GM19452 (cell line): ENCODE measurements at regions not wholly inside any gene's neighbourhood (a gene's known extent, or its start where the extent isn't known, plus 50 kb on each side); places are given as distances from the start of the nearest gene placed in this dataset.

Experiments used
- ATAC-seq: cut with Tn5 transposase; IDR thresholded peaks from one replicate; pipeline ENCODE4 v1.9.1; 2021; ENCODE audit not compliant: unreplicated experiment

- ATAC-seq: no peak
These were observed 507.5 kb downstream of the MTRR start for GRCh38 chr5:8376478-8376877.

DNA sequence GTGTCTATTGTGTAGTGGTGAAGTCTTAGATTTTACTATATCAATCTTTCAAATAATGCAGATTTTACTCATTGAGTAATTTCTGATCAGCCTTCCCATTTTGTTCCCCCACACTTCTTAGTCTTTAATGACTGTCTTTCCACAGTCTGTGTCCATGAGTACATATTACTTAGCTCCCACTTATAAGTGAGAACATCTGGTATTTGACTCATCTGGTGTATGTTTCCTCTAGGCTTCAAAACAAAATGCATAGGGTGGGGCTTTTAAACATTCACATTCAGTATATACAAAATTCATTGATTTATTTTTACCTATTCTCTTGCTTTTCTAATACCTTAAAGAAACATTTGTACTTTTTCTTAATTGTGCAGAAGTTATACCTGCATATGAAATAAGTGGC, 513.0 kb downstream of the MTRR start:
- ATAC-seq: no peak

DNA sequence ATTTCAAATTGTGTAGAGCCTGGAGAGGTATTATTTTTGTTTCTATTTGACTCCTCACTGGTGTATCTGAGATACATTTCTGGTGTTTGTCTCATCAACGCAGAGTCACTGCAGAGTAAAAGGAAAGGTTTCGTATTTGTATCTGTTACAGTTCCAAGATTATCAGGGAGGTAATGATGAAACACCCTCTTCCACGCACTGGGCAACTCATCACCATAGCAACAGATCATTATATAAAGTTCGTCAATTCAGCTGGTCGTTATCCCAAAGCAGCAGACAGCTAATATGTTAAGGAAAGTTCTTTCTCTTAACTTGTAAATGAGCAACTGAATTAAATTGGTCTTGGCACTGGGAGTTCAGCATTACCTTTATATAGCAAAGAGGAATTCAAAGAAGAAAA, 513.5 kb downstream of the MTRR start:
- ATAC-seq: no peak

DNA sequence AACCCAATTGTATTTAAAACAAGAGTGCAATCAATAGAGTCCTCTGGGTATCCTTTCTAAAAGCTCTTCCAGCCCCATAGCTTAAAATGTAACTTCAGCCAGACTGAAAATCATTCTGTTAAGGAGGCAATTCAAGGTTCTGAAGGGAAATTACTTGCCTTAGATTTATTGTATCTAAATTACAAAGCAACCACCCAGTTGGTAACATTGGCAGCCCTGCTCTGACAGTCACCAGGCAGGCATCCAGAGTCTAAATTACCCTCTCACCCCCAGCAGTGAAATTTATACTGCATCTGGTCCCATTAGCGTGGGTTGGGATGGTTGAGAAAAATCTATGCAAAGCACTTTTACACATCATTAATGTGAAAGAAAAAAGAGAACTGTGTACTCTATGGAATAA, 514.7 kb downstream of the MTRR start:
- ATAC-seq: no peak

DNA sequence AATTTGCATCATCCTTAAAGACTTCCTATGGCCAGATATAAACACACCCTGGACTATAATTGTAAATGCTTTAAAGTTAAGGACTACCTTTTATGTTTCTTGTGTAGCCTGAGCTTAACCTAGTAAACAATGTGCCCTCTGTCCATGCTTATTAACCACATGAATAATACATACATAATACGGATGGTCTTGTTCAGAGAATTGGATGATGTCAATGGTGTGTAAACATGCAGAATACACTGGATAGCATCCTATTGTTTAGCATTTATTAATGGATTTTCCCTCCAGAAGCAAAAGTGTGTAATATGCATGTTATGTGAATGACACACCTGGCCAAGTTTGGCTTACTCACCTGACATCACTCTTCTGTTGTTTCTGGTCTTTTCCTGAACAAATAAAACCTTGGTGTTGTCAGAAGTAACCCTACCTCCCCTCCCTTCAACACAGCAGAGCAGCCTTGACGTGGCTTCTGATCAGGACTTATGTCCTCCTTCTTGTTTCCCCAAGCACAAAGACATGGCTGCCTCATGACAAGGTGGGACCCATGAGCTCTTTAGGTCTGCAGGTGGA, 517.9 kb downstream of the MTRR start:
- ATAC-seq: no peak

- ATAC-seq: no peak
These were observed 523.0 kb downstream of the MTRR start for GRCh38 chr5:8391911-8392310.

GRCh38 chr5:8393240-8393639, 524.3 kb downstream of the MTRR start:
- no peak for ATAC-seq

DNA sequence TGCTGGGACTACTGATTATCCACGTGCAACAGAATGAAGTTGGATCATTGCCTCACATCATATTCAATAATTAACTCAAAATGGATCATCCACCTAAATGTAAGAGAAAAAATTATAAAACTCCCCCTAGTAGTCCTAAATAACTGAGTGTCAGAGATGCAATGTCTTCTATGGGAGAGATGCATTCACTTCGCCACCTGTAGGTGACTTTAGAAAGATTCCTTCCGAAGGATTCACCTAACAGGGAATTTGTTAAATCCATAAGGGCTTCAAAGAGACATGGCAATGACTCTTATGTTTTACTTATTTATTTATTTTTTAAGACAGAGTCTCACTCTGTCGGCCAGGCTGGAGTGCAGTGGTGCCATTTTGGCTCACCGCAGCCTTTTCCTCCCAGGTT, 526.0 kb downstream of the MTRR start:
- no peak for ATAC-seq

DNA sequence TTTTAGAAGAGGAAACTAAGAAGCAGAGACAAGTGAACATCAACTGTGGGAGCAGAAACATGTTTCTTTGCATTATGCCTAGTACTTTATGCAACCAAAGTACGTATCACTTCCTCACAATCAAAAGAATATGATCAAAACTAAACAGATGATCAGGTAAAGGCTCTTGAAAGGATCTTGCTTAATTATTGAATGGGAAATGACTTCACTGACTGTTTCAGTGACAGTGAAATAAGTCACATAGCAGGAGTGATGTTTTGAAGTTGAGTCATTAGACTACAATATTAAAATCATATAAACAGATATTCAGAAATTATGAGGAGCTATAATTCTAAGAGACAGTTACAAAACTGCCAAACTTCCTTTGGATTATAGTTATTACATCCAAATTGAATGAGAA, 527.3 kb downstream of the MTRR start:
- ATAC-seq: no peak

GRCh38 chr5:8396756-8397155, 527.8 kb downstream of the MTRR start:
- ATAC-seq: no peak

- no peak for ATAC-seq
These were observed 530.5 kb downstream of the MTRR start for GRCh38 chr5:8399471-8399870.

GRCh38 chr5:8408258-8408657, 539.3 kb downstream of the MTRR start:
- ATAC-seq: no peak

DNA sequence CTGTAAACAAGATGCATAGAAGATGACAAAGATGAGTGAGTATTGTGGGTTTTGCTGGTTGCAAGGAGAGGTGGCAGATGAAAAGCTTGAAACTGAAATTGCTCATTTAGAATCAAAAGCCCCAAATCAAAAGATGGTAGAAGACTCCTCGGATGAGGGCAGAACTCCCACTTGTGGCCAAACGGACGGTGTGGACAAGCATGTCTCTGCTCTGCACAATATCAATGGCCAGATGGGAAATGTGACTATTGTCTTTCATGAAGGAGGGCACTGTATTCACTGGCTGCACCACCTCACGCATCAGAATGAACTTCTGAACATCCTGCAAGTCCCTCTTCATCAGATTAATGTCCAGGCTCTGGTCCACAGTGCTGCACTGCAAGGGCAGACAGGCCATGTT, 541.7 kb downstream of the MTRR start:
- ATAC-seq: no peak

DNA sequence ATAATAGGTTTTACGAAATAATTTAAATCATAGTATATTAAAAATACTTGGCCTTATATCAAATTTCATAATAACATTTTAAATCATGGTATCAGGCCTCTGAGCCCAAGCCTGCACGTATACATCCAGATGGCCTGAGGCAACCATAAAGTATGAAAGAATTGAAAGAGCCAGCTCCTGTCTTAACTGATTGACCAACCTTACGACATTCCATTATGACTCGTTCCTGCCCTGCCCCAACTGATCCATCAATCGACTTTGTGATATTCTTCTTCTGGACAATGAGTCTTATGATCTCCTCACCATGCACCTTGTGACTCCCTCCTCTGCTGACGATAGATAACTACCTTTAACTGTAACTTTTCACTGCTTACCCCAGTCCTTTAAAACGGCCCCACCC, 545.0 kb downstream of the MTRR start:
- no peak for ATAC-seq

DNA sequence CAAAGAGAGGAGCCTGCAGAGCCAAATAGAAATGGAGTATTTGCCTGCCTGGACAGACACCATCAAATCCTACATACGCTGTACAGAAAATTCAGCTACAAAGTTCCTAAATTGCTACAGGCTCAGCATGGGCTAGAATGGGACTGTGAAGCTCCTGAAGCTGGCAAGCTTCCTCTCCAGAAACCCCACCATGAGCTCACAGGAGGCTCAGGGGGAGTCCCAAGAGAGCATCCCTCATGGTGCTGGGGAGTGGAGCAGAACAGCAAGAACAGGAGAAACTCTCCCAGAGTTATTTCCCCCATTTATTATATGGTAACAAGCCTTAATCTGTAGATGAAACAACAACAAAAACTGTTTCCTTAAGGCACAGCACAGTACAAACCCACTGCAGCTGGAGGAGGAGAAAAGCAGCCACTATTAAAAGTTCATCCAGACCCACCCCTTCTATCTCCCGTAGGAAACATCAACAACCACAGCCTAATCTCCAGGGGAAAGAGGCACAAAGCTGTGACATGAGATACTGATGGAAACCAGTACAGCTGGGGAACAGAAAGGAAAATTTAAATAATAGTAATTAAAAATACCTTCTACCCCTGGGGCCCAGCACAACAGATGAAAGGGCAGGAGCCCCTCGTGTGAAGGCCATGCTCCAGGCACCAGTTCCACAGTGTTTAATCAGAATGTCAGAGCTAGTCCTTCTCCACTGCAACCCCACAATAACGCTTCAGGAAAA, 548.5 kb downstream of the MTRR start:
- ATAC-seq: no peak

GRCh38 chr5:8418049-8418426, 549.1 kb downstream of the MTRR start:
- no peak for ATAC-seq

DNA sequence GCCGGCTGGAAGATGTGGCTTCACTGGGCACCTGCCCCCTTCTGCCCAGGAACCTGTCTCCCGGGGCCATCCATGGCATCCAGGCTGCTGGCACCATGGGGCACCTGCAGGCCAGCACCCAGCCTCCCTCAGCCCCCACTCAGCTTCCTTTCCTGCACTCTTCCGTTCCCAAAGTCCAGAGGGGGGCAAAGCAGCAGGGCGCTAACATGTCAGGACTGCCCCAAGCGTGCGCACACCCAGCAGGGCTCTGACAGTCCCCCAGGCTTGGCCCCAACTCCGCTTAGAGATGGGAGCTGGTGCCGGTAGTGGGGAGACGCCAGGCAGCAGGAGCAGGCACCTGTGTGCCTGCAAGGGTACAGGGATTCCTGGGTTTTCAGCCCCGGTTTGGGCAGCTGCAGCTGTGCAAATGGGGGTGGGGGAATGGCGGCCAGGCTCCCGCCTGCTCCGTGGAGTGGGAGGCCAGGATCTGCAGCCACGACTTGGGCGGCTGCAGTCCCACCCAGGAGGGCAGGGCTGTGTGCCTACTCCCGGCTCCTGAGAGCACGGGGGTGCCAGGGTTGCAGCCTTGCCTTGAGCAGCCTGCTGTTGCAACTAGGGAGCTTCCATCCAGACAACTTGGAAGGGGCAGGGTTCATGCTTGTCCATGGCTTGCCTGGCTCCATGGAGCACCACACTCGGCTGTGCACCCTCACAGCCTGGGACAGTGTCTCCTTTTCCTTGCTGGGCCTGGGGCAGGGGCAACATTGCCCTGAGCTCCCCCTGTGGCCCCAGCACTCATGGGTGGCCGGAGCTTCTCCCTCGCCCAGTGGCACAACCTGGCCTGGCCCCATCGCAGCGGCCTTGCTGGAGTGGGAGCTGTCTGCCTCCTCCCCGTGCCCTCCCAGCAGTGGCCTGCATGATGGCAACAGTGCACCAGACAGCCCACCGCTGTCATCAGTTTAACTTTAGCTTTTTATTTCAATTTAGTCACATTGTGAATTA, 561.1 kb downstream of the MTRR start:
- ATAC-seq: no peak

GRCh38 chr5:8434501-8434900, 565.6 kb downstream of the MTRR start:
- no peak for ATAC-seq

GRCh38 chr5:8436924-8437323, 568.0 kb downstream of the MTRR start:
- ATAC-seq: no peak

GRCh38 chr5:8445139-8445538, 576.2 kb downstream of the MTRR start:
- no peak for ATAC-seq

GRCh38 chr5:8446179-8446578, 577.2 kb downstream of the MTRR start:
- no peak for ATAC-seq

- no peak for ATAC-seq
These were observed 587.9 kb downstream of the MTRR start for GRCh38 chr5:8456846-8457186.
